T-helper 2 cell treated with Interferon-gamma antibody and Interleukin-4, amounts not matched to agents 100 ng/mL and 5 ng/mL, for 36 hours (primary cell): ENCODE measurements at regions not wholly inside any gene's neighbourhood (a gene's known extent, or its start where the extent isn't known, plus 50 kb on each side); places are given as distances from the start of the nearest gene placed in this dataset.
"Not testable (repeated sequence)": the region's sequence is repeated elsewhere in the genome, so short reads cannot be mapped to it uniquely, and the experiment has no call there.

Source experiments
- intact Hi-C: fragments of 100-400 bp; cut with micrococcal nuclease; formaldehyde crosslinking; loops from one replicate; pipeline ENCODE4 v1.15.1; 2023

- intact Hi-C loops = not testable (repeated sequence)
Measured at GRCh38 chr18:14460364-14460763, 83.0 kb downstream of the POTEC start.

GRCh38 chr18:14459826-14460225, 83.6 kb downstream of the POTEC start:
- intact Hi-C loops = not testable (repeated sequence)

GRCh38 chr18:14458009-14458945, 85.1 kb downstream of the POTEC start:
- intact Hi-C loops = not testable (repeated sequence)

GRCh38 chr18:14450637-14451009, 92.8 kb downstream of the POTEC start:
- intact Hi-C loops = not testable (repeated sequence)

- intact Hi-C loops = not testable (repeated sequence)
Measured at GRCh38 chr18:14449995-14450636, 93.3 kb downstream of the POTEC start.

- intact Hi-C loops = not testable (repeated sequence)
Measured at GRCh38 chr18:14449062-14449461, 94.3 kb downstream of the POTEC start.

- intact Hi-C loops = not testable (repeated sequence)
Measured at GRCh38 chr18:14447715-14448114, 95.7 kb downstream of the POTEC start.

GRCh38 chr18:14435460-14435859, 107.9 kb downstream of the POTEC start:
- intact Hi-C loops = not testable (repeated sequence)

GRCh38 chr18:14432371-14432770, 111.0 kb downstream of the POTEC start:
- intact Hi-C loops = not testable (repeated sequence)

GRCh38 chr18:14431031-14431521, 112.3 kb downstream of the POTEC start:
- intact Hi-C loops = not testable (repeated sequence)

- intact Hi-C loops = not testable (repeated sequence)
Measured at GRCh38 chr18:14415806-14416205, 127.6 kb downstream of the POTEC start.

GRCh38 chr18:14415399-14415798, 128.0 kb downstream of the POTEC start:
- intact Hi-C loops = not testable (repeated sequence)

- intact Hi-C loops = loop anchor here (10.0 kb wide), 2 partner anchors 221 to 571 kb away; partner anchors contain the start of gene MC5R
Measured at GRCh38 chr18:14395533-14395932, 147.9 kb downstream of the POTEC start.

- intact Hi-C loops = loop anchor here (10.0 kb wide), 2 partner anchors 219 to 569 kb away; partner anchors contain the start of gene MC5R
Measured at GRCh38 chr18:14393563-14394103, 149.8 kb downstream of the POTEC start.

GRCh38 chr18:14392604-14393003, 150.8 kb downstream of the POTEC start:
- intact Hi-C loops = loop anchor here (10.0 kb wide), 2 partner anchors 218 to 568 kb away; partner anchors contain the start of gene MC5R

- intact Hi-C loops = not testable (repeated sequence)
Measured at GRCh38 chr18:14384961-14385360, 158.4 kb downstream of the POTEC start.

- intact Hi-C loops = not testable (repeated sequence)
Measured at GRCh38 chr18:14382666-14383065, 160.7 kb downstream of the POTEC start.

- intact Hi-C loops = not testable (repeated sequence)
Measured at GRCh38 chr18:14379489-14379888, 163.9 kb downstream of the POTEC start.

- intact Hi-C loops = not testable (repeated sequence)
Measured at GRCh38 chr18:14378376-14378775, 165.0 kb downstream of the POTEC start.

GRCh38 chr18:14361346-14361745, 182.1 kb downstream of the POTEC start:
- intact Hi-C loops = not testable (repeated sequence)

- intact Hi-C loops = not testable (repeated sequence)
Measured at GRCh38 chr18:14357553-14358297, 185.7 kb downstream of the POTEC start.
